ENCODE measurements at regions not wholly inside any gene's neighbourhood (a gene's known extent, or its start where the extent isn't known, plus 50 kb on each side); places are given as distances from the start of the nearest gene placed in this dataset.
A peak's percentile ranks its signal among the peaks of the same experiment; 100 is the strongest.
"Not testable (repeated sequence)": the region's sequence is repeated elsewhere in the genome, so short reads cannot be mapped to it uniquely, and the experiment has no call there.

GRCh38 chr7:67636348-67637022 is 639.9 kb downstream of the TYW1 start:
- no peak for TF ChIP-seq JUND (IDR thresholded peaks at IDR 0.05; ENCODE audit: low read depth)
- DNase-seq (ENCODE audit: low read depth in 1 of 2, low spot score in 1 of 2): no peak
- in situ Hi-C loops (cut with HindIII; ENCODE audit: low pct_unique_long_range_greater_than_20kb, low sequenced_read_pairs): no loop called here

GRCh38 chr7:67637023-67637358 is 640.4 kb downstream of the TYW1 start:
- TF ChIP-seq JUND (IDR thresholded peaks at IDR 0.05; ENCODE audit: low read depth): no peak
- in situ Hi-C loops (cut with HindIII; ENCODE audit: low pct_unique_long_range_greater_than_20kb, low sequenced_read_pairs): no loop called here
- peak in 1 of 2 experiments; percentile 46 for DNase-seq (ENCODE audit: low read depth in 1 of 2, low spot score in 1 of 2)

- in situ Hi-C loops (cut with HindIII; ENCODE audit: low pct_unique_long_range_greater_than_20kb, low sequenced_read_pairs); DNase-seq (ENCODE audit: low read depth in 1 of 2, low spot score in 1 of 2): not testable (repeated sequence)
Observed at GRCh38 chr7:67642542-67642941, 645.9 kb downstream of the TYW1 start.

DNA sequence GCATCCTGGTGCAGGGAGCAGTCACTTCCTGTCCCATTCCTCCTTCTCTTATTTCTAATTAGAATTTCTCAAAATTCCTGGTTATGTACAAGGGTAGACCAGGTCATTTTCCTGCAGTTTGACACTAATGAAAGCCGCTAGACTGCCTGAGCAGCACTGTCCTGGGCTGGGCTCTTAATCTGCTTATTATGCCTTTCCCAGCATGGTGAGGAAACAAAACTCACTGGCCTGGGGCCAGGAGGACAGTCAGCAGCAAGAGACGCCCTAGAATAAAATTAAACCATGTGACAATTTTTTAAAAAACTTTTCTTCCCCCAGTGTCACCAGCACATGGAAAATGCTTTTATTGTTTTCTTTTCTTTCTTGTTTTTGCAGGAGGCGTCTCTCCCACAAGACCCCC is 647.5 kb downstream of the TYW1 start:
- DNase-seq (ENCODE audit: low read depth in 1 of 2, low spot score in 1 of 2): no peak
- in situ Hi-C loops (cut with HindIII; ENCODE audit: low pct_unique_long_range_greater_than_20kb, low sequenced_read_pairs): no loop called here
- no peak for TF ChIP-seq JUND (IDR thresholded peaks at IDR 0.05; ENCODE audit: low read depth)

DNA sequence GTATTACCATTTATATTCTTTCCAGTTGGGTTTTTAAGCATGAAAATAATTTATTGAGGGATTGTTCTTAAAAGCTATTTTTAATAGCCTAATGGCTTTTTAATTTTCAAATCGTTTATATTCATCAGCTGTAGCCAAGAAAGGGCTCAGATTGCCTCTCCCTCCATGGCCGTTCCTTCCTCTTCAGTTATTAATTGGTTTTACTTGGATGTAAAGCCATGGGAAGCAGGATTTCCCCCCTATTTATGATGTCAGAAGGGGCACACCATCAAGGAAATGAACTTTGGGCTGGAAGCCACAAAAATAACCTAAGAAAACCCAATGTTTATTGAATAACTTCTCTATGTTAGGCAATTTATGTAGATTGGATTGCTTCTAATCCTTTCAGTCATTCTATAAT is 656.3 kb downstream of the TYW1 start:
- DNase-seq (ENCODE audit: low read depth in 1 of 2, low spot score in 1 of 2): no peak
- no peak for TF ChIP-seq JUND (IDR thresholded peaks at IDR 0.05; ENCODE audit: low read depth)
- in situ Hi-C loops (cut with HindIII; ENCODE audit: low pct_unique_long_range_greater_than_20kb, low sequenced_read_pairs): no loop called here

DNA sequence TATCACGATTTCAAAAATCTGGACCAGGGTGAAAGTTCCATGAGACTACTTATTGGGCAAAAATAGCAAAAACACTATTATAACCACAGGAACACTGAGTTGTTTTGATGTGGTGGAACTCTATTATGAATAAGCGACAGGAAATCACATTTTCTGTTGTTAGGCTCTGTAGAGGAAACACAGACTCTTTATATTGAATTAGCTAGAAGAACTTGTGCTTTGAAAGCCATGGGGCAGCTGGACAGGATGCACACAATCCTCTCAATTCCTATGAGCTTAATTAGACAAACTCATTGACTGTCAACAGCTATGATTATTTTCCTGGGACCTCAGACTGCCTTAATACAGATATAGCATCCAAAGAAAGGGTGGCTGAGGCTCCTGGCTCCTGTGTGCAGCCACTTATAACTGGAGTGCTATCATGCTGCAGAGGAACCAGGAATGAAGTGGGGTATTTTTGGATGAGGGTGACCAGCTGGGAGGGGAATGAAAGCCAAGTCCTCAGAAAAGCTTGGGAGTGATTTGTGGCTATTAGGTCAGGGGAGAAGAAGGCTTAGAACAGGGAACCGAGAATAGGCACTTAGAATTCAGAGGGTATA is 657.3 kb downstream of the TYW1 start:
- TF ChIP-seq JUND (IDR thresholded peaks at IDR 0.05; ENCODE audit: low read depth): no peak
- no peak for DNase-seq (ENCODE audit: low read depth in 1 of 2, low spot score in 1 of 2)
- in situ Hi-C loops (cut with HindIII; ENCODE audit: low pct_unique_long_range_greater_than_20kb, low sequenced_read_pairs): no loop called here

- DNase-seq (ENCODE audit: low read depth in 1 of 2, low spot score in 1 of 2): no peak
- no peak for TF ChIP-seq JUND (IDR thresholded peaks at IDR 0.05; ENCODE audit: low read depth)
- in situ Hi-C loops (cut with HindIII; ENCODE audit: low pct_unique_long_range_greater_than_20kb, low sequenced_read_pairs): no loop called here
Observed at GRCh38 chr7:67654642-67655041, 658.0 kb downstream of the TYW1 start.

DNA sequence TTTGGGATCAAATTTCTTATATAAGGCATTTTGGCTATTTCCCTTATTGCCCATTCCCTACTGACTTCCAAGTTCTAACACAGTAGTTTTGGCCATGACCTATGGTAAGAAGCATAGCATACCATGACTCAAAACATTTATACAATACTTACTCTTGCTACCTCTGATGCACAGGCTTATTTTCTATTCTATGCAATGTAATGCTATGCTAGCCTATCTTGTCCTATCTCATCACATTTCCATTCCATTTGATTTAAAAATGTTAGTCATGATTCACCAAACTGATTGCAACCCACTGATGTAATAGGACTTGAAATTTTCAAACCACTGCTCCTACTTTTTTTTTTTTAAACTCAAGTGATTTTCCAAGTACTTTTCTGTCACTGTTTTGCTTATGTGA is 658.5 kb downstream of the TYW1 start:
- no peak for DNase-seq (ENCODE audit: low read depth in 1 of 2, low spot score in 1 of 2)
- TF ChIP-seq JUND (IDR thresholded peaks at IDR 0.05; ENCODE audit: low read depth): no peak
- in situ Hi-C loops (cut with HindIII; ENCODE audit: low pct_unique_long_range_greater_than_20kb, low sequenced_read_pairs): no loop called here

GRCh38 chr7:67659091-67659490 is 662.5 kb downstream of the TYW1 start:
- DNase-seq (ENCODE audit: low read depth in 1 of 2, low spot score in 1 of 2): no peak
- no peak for TF ChIP-seq JUND (IDR thresholded peaks at IDR 0.05; ENCODE audit: low read depth)
- in situ Hi-C loops (cut with HindIII; ENCODE audit: low pct_unique_long_range_greater_than_20kb, low sequenced_read_pairs): no loop called here

GRCh38 chr7:67662804-67663203 is 666.2 kb downstream of the TYW1 start:
- DNase-seq (ENCODE audit: low read depth in 1 of 2, low spot score in 1 of 2): no peak
- in situ Hi-C loops (cut with HindIII; ENCODE audit: low pct_unique_long_range_greater_than_20kb, low sequenced_read_pairs): no loop called here
- no peak for TF ChIP-seq JUND (IDR thresholded peaks at IDR 0.05; ENCODE audit: low read depth)

DNA sequence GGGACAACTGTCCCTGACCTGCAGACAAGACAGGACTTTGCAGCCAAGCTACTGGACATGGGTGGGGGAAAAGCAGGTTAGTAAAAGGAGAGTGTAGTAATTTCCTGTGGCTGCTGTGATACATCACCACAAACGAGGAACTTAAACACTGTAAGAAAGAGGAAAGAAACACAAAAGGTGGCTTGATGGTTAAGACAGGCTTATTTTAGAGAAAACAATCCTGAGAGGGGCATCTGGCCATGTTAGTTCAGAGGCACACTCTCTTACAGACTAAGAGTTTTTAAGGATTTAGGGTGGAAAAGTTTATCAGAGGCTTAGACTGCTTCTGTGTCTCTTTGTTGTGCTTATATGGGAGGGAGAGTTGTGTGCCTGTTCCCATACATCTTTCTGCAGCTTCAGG is 667.0 kb downstream of the TYW1 start:
- no peak for TF ChIP-seq JUND (IDR thresholded peaks at IDR 0.05; ENCODE audit: low read depth)
- no peak for DNase-seq (ENCODE audit: low read depth in 1 of 2, low spot score in 1 of 2)
- in situ Hi-C loops (cut with HindIII; ENCODE audit: low pct_unique_long_range_greater_than_20kb, low sequenced_read_pairs): no loop called here

- peak in 1 of 2 experiments; percentile 58 for DNase-seq (ENCODE audit: low read depth in 1 of 2, low spot score in 1 of 2)
- in situ Hi-C loops (cut with HindIII; ENCODE audit: low pct_unique_long_range_greater_than_20kb, low sequenced_read_pairs): not testable (repeated sequence)
Observed at GRCh38 chr7:67666359-67666758, 669.7 kb downstream of the TYW1 start.

DNA sequence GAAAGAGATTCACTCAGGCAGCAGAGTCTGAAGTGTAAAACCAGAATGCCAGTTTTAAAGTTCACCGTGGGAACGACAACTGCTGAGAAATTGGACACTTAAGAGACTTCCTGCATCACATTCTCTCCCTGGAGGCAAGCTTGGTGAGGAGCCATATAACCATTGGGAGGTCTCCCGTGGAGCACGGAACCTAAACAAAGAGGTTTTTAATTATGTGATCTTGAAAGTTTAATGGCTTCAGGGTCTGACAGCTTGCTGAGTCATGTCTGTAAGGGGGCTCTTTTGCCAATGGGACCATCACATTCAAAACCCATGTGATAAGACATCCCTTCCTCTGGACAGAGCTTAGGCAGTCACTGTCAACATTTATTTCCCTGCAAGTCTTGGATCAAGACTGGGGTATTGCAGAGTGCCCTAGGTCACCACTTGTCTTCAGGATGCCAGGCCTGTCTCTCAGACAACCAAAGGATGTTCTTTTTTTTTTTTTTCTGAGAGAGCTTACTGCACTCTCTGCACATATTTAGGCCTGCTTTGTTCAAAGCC is 674.4 kb downstream of the TYW1 start:
- DNase-seq (ENCODE audit: low read depth in 1 of 2, low spot score in 1 of 2): no peak
- TF ChIP-seq JUND (IDR thresholded peaks at IDR 0.05; ENCODE audit: low read depth): no peak
- in situ Hi-C loops (cut with HindIII; ENCODE audit: low pct_unique_long_range_greater_than_20kb, low sequenced_read_pairs): no loop called here

- TF ChIP-seq JUND (IDR thresholded peaks at IDR 0.05; ENCODE audit: low read depth): no peak
- in situ Hi-C loops (cut with HindIII; ENCODE audit: low pct_unique_long_range_greater_than_20kb, low sequenced_read_pairs): no loop called here
- no peak for DNase-seq (ENCODE audit: low read depth in 1 of 2, low spot score in 1 of 2)
Observed at GRCh38 chr7:67673861-67674260, 677.2 kb downstream of the TYW1 start.

DNA sequence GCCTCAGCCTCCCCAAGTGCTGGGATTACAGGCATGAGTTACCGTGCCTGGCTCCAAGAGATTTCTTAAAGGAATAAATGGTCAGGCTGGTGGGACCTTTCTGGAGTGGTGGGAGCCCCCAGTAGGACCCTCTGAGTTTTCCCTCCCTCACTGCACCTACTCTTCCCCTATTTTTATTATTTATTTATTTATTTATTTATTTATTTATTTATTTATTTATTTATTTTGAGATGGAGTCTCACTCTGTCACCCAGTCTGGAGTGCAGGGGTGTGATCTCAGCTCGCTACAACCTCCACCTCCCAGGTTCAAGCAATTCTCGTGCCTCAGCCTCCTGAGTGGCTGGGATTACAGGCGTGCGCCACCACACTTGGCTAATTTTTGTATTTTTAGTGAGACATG is 678.2 kb downstream of the TYW1 start:
- in situ Hi-C loops (cut with HindIII; ENCODE audit: low pct_unique_long_range_greater_than_20kb, low sequenced_read_pairs): not testable (repeated sequence)

More for the DNA sequence above, 678.2 kb downstream of the TYW1 start:
- not testable (repeated sequence) for DNase-seq (ENCODE audit: low read depth in 1 of 2, low spot score in 1 of 2)
